Ishikawa (cell line): ENCODE measurements at regions not wholly inside any gene's neighbourhood (a gene's known extent, or its start where the extent isn't known, plus 50 kb on each side); places are given as distances from the start of the nearest gene placed in this dataset.

ENCODE experiments used
- CEBPB ChIP-seq: IDR thresholded peaks from 2 replicates; pipeline ENCODE4 v1.6.1; 2012
- CREB1 ChIP-seq: IDR thresholded peaks from 2 replicates; pipeline ENCODE4 v1.6.1; 2012; ENCODE audit warnings: low read depth
- EGR1 ChIP-seq: IDR thresholded peaks from 2 replicates; pipeline ENCODE4 v1.6.1; 2012
- EP300 ChIP-seq: IDR thresholded peaks from 2 replicates; pipeline ENCODE4 v1.6.1; 2012; ENCODE audit warnings: borderline replicate concordance
- FOXM1 ChIP-seq: IDR thresholded peaks from 2 replicates; pipeline ENCODE4 v1.6.1; 2012; ENCODE audit warnings: low read depth, borderline replicate concordance
- RAD21 ChIP-seq: IDR thresholded peaks from 2 replicates; pipeline ENCODE4 v1.6.1; 2012; ENCODE audit warnings: low read depth
- TAF1 ChIP-seq: IDR thresholded peaks from 2 replicates; pipeline ENCODE4 v1.6.1; 2012; ENCODE audit warnings: low read depth, mild to moderate bottlenecking
- TCF12 ChIP-seq: IDR thresholded peaks from 2 replicates; pipeline ENCODE4 v1.6.1; 2012; ENCODE audit warnings: low read depth
- USF1 ChIP-seq: IDR thresholded peaks from 2 replicates; pipeline ENCODE4 v1.6.1; 2012
- TF ChIP-seq, protein P1 (sequence below): IDR thresholded peaks from 2 replicates; pipeline ENCODE4 v1.6.1; 2012

DNA sequence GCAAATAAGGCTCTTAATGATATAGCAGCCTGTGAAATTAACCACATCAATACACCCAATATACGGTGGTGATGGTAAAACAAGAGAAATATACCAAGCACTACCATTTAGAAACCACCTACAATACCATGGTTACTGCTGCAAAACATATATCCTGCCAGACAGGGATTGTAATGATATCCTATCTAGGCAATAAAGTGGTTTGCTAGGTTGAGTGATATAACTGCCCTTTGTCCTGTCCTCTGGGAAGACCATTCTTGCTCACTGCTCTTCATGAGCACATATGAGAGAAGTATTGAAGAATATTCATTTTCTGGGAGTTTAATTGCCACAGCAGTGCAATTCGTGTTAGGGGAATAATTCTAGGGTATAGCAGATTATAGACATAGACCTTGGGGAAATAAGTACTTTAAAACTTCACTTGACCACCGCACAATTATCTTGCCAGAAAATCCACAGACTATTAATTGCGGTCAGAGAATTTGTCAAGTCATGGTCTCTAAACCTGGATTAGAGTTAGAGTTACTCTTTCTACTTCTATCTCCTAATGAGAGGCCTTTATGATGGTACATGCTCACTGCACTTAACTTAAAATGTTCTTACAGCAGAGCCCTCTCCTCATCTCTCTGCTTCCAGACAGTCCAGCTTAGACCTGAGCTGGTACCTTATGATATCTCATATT is 413.0 kb downstream of the ZNF608 start:
- TF ChIP-seq TAF1 (no peak), CEBPB (no peak), CREB1 (no peak), EGR1 (no peak), RAD21 (no peak), USF1 (no peak), EP300 (no peak), TCF12 (no peak), FOXM1 (no peak)
- TF ChIP-seq, protein P1, sequence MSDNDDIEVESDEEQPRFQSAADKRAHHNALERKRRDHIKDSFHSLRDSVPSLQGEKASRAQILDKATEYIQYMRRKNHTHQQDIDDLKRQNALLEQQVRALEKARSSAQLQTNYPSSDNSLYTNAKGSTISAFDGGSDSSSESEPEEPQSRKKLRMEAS, result no peak
